Ishikawa (cell line): ENCODE measurements at regions not wholly inside any gene's neighbourhood (a gene's known extent, or its start where the extent isn't known, plus 50 kb on each side); places are given as distances from the start of the nearest gene placed in this dataset.

ENCODE experiments used
- CEBPB ChIP-seq: IDR thresholded peaks from 2 replicates; pipeline ENCODE4 v1.6.1; 2012
- CREB1 ChIP-seq: IDR thresholded peaks from 2 replicates; pipeline ENCODE4 v1.6.1; 2012; ENCODE audit warnings: low read depth
- EGR1 ChIP-seq: IDR thresholded peaks from 2 replicates; pipeline ENCODE4 v1.6.1; 2012
- EP300 ChIP-seq: IDR thresholded peaks from 2 replicates; pipeline ENCODE4 v1.6.1; 2012; ENCODE audit warnings: borderline replicate concordance
- FOXM1 ChIP-seq: IDR thresholded peaks from 2 replicates; pipeline ENCODE4 v1.6.1; 2012; ENCODE audit warnings: low read depth, borderline replicate concordance
- NFIC ChIP-seq: IDR thresholded peaks from 2 replicates; pipeline ENCODE4 v1.6.1; 2012
- RAD21 ChIP-seq: IDR thresholded peaks from 2 replicates; pipeline ENCODE4 v1.6.1; 2012; ENCODE audit warnings: low read depth
- TAF1 ChIP-seq: IDR thresholded peaks from 2 replicates; pipeline ENCODE4 v1.6.1; 2012; ENCODE audit warnings: low read depth, mild to moderate bottlenecking
- TCF12 ChIP-seq: IDR thresholded peaks from 2 replicates; pipeline ENCODE4 v1.6.1; 2012; ENCODE audit warnings: low read depth
- TEAD4 ChIP-seq: IDR thresholded peaks from 2 replicates; pipeline ENCODE4 v1.6.1; 2012
- YY1 ChIP-seq: IDR thresholded peaks from 2 replicates; pipeline ENCODE4 v1.6.1; 2012; ENCODE audit warnings: low read depth
- ZBTB7A ChIP-seq: IDR thresholded peaks from 2 replicates; pipeline ENCODE4 v1.6.1; 2012; ENCODE audit warnings: low read depth
- TF ChIP-seq, protein P1 (sequence below): IDR thresholded peaks from 2 replicates; pipeline ENCODE4 v1.6.1; 2012; ENCODE audit warnings: low read depth, mild to moderate bottlenecking
- TF ChIP-seq, protein P2 (sequence below): IDR thresholded peaks from 2 replicates; pipeline ENCODE4 v1.6.1; 2012
- TF ChIP-seq, protein P3 (sequence below): IDR thresholded peaks from 2 replicates; pipeline ENCODE4 v1.6.1; 2012

DNA sequence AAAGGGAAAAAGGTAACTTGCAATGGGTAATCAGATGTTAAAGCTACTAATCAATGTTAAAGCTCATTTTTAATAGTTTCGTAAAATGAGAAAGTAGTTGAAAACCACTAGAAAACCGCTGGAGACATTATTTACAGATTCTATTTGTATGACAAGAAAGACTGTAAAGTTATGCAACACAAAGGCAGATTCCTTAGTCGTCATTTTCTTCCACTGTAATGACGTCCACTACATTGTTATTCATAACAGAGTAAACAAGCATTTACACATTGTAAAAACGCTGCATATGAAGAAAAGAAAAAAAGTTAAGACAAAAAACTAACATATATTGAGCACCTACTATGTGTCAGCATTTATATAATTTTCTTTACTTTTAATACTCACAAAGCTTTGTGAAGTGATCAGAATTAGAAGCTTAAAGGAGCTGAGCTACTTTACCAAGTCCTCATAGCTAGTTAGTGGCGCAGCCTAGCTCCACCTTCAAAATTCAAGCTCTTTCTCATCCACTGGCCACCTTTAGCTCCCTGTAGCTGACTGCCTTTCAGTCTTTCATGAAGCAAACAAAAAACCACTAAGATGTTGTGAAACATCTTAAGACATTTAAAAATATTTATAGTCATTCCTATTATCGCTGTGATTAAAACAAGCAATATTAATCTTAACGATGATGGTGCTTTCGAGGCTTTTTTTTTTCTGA lies 100.1 kb upstream of the CDIN1 start:
- TF ChIP-seq, protein P1, sequence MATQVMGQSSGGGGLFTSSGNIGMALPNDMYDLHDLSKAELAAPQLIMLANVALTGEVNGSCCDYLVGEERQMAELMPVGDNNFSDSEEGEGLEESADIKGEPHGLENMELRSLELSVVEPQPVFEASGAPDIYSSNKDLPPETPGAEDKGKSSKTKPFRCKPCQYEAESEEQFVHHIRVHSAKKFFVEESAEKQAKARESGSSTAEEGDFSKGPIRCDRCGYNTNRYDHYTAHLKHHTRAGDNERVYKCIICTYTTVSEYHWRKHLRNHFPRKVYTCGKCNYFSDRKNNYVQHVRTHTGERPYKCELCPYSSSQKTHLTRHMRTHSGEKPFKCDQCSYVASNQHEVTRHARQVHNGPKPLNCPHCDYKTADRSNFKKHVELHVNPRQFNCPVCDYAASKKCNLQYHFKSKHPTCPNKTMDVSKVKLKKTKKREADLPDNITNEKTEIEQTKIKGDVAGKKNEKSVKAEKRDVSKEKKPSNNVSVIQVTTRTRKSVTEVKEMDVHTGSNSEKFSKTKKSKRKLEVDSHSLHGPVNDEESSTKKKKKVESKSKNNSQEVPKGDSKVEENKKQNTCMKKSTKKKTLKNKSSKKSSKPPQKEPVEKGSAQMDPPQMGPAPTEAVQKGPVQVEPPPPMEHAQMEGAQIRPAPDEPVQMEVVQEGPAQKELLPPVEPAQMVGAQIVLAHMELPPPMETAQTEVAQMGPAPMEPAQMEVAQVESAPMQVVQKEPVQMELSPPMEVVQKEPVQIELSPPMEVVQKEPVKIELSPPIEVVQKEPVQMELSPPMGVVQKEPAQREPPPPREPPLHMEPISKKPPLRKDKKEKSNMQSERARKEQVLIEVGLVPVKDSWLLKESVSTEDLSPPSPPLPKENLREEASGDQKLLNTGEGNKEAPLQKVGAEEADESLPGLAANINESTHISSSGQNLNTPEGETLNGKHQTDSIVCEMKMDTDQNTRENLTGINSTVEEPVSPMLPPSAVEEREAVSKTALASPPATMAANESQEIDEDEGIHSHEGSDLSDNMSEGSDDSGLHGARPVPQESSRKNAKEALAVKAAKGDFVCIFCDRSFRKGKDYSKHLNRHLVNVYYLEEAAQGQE = no peak
- no peak for TF ChIP-seq CREB1
- TF ChIP-seq EGR1 = no peak
- TF ChIP-seq EP300 = no peak
- TF ChIP-seq, protein P2, sequence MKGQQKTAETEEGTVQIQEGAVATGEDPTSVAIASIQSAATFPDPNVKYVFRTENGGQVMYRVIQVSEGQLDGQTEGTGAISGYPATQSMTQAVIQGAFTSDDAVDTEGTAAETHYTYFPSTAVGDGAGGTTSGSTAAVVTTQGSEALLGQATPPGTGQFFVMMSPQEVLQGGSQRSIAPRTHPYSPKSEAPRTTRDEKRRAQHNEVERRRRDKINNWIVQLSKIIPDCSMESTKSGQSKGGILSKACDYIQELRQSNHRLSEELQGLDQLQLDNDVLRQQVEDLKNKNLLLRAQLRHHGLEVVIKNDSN = no peak
- no peak for TF ChIP-seq CEBPB
- TF ChIP-seq NFIC = no peak
- TF ChIP-seq FOXM1 = no peak
- TF ChIP-seq TCF12 = no peak
- no peak for TF ChIP-seq YY1
- TF ChIP-seq ZBTB7A = no peak
- TF ChIP-seq, protein P3, sequence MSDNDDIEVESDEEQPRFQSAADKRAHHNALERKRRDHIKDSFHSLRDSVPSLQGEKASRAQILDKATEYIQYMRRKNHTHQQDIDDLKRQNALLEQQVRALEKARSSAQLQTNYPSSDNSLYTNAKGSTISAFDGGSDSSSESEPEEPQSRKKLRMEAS = no peak
- TF ChIP-seq RAD21 = no peak
- TF ChIP-seq TEAD4 = no peak
- TF ChIP-seq TAF1 = no peak

DNA sequence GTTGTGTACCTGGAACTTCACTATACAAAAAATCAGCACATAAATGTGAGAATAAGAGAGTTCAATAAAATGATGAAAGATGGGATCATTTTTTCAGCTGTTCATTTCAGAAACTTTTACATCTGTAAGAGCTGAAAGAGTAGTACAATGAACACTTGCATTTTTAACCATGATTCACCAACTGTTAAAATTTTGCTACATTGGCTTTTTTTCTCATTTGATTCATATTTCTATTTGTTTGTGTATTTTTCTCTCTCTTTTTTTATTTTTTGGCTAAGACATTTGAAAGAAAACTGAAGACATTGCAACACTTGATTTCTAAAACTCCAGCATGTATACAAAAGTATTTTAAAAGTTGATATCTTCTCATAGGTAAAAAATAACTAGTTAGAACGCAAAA lies 98.3 kb upstream of the CDIN1 start:
- TF ChIP-seq TEAD4 = no peak
- no peak for TF ChIP-seq EP300
- TF ChIP-seq, protein P2 = no peak
- no peak for TF ChIP-seq YY1
- no peak for TF ChIP-seq TAF1
- no peak for TF ChIP-seq NFIC
- no peak for TF ChIP-seq CREB1
- no peak for TF ChIP-seq EGR1
- TF ChIP-seq, protein P1 = no peak
- TF ChIP-seq ZBTB7A = no peak
- no peak for TF ChIP-seq FOXM1
- TF ChIP-seq, protein P3 = no peak
- no peak for TF ChIP-seq CEBPB

DNA sequence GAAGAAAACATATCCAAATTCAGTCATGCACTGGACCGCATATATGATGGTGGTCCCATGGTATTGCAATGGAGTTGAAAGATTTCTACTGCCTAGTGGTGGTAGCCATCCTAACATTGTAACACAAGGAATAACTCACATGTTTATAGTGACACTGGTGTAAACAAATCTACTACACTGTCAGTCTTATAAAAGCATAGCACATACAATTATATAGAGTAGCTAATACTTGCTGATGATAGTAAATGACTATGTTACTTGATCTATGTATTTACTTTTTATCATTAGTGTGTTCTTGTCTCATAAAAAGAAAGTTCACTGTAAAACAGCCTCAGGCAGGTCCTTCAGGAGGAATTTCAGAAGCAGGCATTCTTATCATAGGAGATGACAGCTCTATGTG lies 96.0 kb upstream of the CDIN1 start:
- TF ChIP-seq, protein P1 = no peak
- TF ChIP-seq CREB1 = no peak
- TF ChIP-seq, protein P3 = no peak
- no peak for TF ChIP-seq TEAD4

DNA sequence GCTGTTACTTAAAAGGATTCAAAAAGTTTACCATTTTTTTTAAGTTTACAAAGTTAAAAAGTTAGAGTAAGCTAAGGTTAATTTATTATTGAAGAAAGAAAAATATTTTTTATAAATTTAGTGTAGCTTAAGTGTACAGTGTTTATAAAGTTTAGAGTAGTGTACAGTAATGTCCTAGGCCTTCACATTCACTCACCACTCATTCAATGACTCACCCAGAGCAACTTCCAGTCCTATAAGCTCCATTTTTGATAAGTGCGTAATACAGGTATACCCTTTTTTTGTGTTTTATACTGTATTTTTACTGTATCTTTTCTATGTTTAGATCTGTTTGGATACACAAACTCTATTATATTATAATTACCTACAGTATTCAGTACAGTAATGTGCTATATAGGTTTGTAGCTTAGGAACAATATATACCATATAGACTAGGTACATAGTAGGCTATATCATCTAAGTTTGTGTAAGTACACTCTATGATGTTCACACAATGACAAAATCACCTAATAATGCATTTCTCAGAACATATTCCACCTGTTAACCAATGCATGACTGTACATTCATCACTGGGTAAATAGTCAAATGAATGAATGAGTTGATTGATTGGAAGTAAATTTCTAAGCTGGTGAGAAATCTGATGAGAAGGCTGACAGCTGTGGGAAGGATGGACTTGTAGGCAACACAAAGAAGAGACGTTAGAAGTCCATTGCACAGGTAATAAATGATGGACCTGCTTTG lies 95.2 kb upstream of the CDIN1 start:
- TF ChIP-seq NFIC = no peak
- no peak for TF ChIP-seq EP300
- TF ChIP-seq ZBTB7A = no peak
- TF ChIP-seq, protein P2 = no peak
- TF ChIP-seq TCF12 = no peak
- TF ChIP-seq, protein P3 = no peak
- no peak for TF ChIP-seq EGR1
- no peak for TF ChIP-seq TEAD4
- no peak for TF ChIP-seq FOXM1
- no peak for TF ChIP-seq CREB1
- no peak for TF ChIP-seq CEBPB
- TF ChIP-seq RAD21 = no peak
- TF ChIP-seq, protein P1 = no peak
- TF ChIP-seq YY1 = no peak
- TF ChIP-seq TAF1 = no peak
